ENCODE measurements at regions not wholly inside any gene's neighbourhood (a gene's known extent, or its start where the extent isn't known, plus 50 kb on each side); places are given as distances from the start of the nearest gene placed in this dataset.

DNA sequence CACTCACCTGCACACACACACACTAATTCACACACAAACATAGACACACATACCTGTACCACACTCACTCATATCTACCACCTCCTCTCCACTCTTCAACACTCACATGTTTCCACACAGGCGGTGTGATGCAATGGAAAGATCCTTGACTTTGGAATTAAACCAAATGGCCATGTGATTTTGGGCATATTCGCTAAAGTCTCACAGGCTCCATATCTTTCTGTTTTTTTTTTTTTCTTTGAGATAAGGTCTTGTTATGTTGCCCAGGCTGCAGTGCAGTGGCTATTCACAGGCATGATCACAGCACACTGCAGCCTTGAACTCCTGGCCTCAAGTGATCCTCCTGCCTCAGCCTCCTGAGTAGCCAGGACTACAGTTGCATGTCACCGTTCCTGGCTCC, 91.1 kb upstream of the MEX3C start:
- 81 to 91% methylated on average over 3 of the region's 3 CpGs for WGBS, 2 donors
- H3K36me3 ChIP-seq (ENCODE audit: control insufficient read depth in 4 of 4, insufficient read depth in 4 of 4, low read length in 4 of 4): no peaks in the 10 kb centered on the region
- no peaks in the 10 kb centered on the region for H3K4me1 ChIP-seq (ENCODE audit: control insufficient read depth in 5 of 5, insufficient read depth in 5 of 5, low read length in 5 of 5)
- TF ChIP-seq, protein P1, sequence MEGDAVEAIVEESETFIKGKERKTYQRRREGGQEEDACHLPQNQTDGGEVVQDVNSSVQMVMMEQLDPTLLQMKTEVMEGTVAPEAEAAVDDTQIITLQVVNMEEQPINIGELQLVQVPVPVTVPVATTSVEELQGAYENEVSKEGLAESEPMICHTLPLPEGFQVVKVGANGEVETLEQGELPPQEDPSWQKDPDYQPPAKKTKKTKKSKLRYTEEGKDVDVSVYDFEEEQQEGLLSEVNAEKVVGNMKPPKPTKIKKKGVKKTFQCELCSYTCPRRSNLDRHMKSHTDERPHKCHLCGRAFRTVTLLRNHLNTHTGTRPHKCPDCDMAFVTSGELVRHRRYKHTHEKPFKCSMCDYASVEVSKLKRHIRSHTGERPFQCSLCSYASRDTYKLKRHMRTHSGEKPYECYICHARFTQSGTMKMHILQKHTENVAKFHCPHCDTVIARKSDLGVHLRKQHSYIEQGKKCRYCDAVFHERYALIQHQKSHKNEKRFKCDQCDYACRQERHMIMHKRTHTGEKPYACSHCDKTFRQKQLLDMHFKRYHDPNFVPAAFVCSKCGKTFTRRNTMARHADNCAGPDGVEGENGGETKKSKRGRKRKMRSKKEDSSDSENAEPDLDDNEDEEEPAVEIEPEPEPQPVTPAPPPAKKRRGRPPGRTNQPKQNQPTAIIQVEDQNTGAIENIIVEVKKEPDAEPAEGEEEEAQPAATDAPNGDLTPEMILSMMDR (IDR thresholded peaks at IDR 0.05; ENCODE audit: control extremely low read depth, extremely low read depth): no peak
- H3K9me3 ChIP-seq (ENCODE audit: control insufficient read depth in 4 of 4, insufficient read depth in 3 of 4, low read length in 3 of 4): peaks cover 0 to 3% (median 0%) of the 10 kb centered on the region in 4 donors
- DNase-seq (peak in 2 of 3 donors; percentile 3 to 6), ATAC-seq (ENCODE audit: insufficient read depth, low FRiP score) (no peak)
- H3K9ac ChIP-seq (ENCODE audit: insufficient read depth in 1 of 2, low read length in 2 of 2): no peak overlapping the region
- H3K27ac ChIP-seq (ENCODE audit: low read depth in 1 of 2, low read length in 1 of 2): no peak overlapping the region
- H3K4me3 ChIP-seq: no peak overlapping the region
- H3K27me3 ChIP-seq (ENCODE audit: control insufficient read depth in 3 of 3, insufficient read depth in 3 of 3, low read length in 2 of 3): no peaks in the 10 kb centered on the region

DNA sequence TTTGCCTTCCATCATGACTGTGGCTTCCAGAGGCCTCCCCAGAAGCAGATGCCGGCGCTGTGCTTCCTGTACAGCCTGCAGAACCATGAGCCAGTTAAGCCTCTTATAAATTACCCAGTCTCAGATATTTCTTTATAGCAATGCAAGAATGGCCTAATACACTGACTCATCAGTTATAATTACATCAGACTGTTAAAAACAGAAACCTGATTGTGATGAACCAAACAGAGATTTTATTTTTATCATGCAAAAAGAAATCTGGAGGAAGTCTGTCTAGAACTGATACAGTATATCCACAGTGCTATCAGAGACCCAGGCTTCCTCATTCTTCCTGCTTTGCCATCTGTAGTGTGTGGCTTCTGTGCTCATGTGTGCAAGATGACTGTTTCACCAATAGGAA, 93.4 kb upstream of the MEX3C start:
- WGBS, 2 donors: 52 to 61% methylated on average over 2 of the region's 2 CpGs
- no peak for ATAC-seq (ENCODE audit: insufficient read depth, low FRiP score)
- DNase-seq: no peak
- Histone ChIP-seq H3K4me3 (no peak overlapping the region), H3K9me3 (ENCODE audit: control insufficient read depth in 4 of 4, insufficient read depth in 3 of 4, low read length in 3 of 4) (peaks cover 0 to 3% (median 0%) of the 10 kb centered on the region in 4 donors), H3K9ac (ENCODE audit: insufficient read depth in 1 of 2, low read length in 2 of 2) (no peak overlapping the region), H3K27ac (ENCODE audit: low read depth in 1 of 2, low read length in 1 of 2) (no peak overlapping the region), H3K4me1 (ENCODE audit: control insufficient read depth in 5 of 5, insufficient read depth in 5 of 5, low read length in 5 of 5) (no peaks in the 10 kb centered on the region), H3K36me3 (ENCODE audit: control insufficient read depth in 4 of 4, insufficient read depth in 4 of 4, low read length in 4 of 4) (no peaks in the 10 kb centered on the region), H3K27me3 (ENCODE audit: control insufficient read depth in 3 of 3, insufficient read depth in 3 of 3, low read length in 2 of 3) (no peaks in the 10 kb centered on the region)
- TF ChIP-seq, protein P1 (IDR thresholded peaks at IDR 0.05; ENCODE audit: control extremely low read depth, extremely low read depth): no peak

DNA sequence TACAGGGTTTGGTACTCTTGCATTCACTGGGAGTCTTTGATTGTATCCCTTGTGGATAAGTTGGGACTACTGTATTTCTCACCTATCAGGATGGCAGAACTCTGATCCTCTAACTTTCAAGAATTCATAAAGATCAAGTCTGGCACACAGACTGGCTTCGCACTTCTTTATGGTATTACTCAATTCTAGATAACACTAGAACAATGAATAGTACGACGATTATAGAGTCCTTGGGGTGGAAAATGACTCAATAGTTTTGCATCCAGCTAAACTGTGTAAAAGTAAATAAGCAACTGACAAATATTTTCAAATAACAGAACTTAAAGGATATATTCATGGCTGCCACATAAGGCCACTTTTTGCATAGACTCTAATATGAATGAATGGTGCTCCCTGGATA, 103.4 kb upstream of the MEX3C start:
- H3K9me3 ChIP-seq (ENCODE audit: control insufficient read depth in 4 of 4, insufficient read depth in 3 of 4, low read length in 3 of 4): peaks cover 0 to 5% (median 0%) of the 10 kb centered on the region in 4 donors
- no peaks in the 10 kb centered on the region for H3K27me3 ChIP-seq (ENCODE audit: control insufficient read depth in 3 of 3, insufficient read depth in 3 of 3, low read length in 2 of 3)
- 74 to 95% methylated on average over 3 of the region's 3 CpGs for WGBS, 2 donors
- H3K36me3 ChIP-seq (ENCODE audit: control insufficient read depth in 4 of 4, insufficient read depth in 4 of 4, low read length in 4 of 4): no peaks in the 10 kb centered on the region
- ATAC-seq (ENCODE audit: insufficient read depth, low FRiP score) (no peak), DNase-seq (no peak)
- TF ChIP-seq, protein P1 (IDR thresholded peaks at IDR 0.05; ENCODE audit: control extremely low read depth, extremely low read depth): no peak
- H3K9ac ChIP-seq (ENCODE audit: insufficient read depth in 1 of 2, low read length in 2 of 2): no peak overlapping the region
- no peak overlapping the region for H3K27ac ChIP-seq (ENCODE audit: low read depth in 1 of 2, low read length in 1 of 2)
- no peaks in the 10 kb centered on the region for H3K4me1 ChIP-seq (ENCODE audit: control insufficient read depth in 5 of 5, insufficient read depth in 5 of 5, low read length in 5 of 5)
- no peak overlapping the region for H3K4me3 ChIP-seq

DNA sequence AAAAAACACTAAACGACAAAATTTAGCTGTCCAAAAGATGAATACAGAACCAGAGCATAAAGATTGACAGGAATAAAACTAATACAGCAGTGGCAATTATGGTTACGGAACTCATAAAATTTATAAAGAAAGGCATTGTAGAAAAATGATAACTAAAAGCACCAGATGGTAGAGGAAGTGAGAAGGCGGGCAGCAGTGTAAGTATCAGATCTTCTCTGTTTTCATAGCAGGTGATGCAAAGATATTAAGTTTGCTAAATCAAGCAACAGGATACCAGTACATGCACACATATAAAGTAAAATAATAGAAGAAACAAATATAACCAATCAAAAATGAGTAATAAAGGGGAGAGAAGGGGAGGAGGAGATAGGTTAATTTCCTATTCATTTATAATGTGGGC, 103.9 kb upstream of the MEX3C start:
- DNase-seq (no peak), ATAC-seq (ENCODE audit: insufficient read depth, low FRiP score) (no peak)
- Histone ChIP-seq H3K27ac (ENCODE audit: low read depth in 1 of 2, low read length in 1 of 2) (no peak overlapping the region), H3K9me3 (ENCODE audit: control insufficient read depth in 4 of 4, insufficient read depth in 3 of 4, low read length in 3 of 4) (peaks cover 0 to 5% (median 0%) of the 10 kb centered on the region in 4 donors), H3K9ac (ENCODE audit: insufficient read depth in 1 of 2, low read length in 2 of 2) (no peak overlapping the region), H3K4me1 (ENCODE audit: control insufficient read depth in 5 of 5, insufficient read depth in 5 of 5, low read length in 5 of 5) (no peaks in the 10 kb centered on the region), H3K4me3 (no peak overlapping the region), H3K27me3 (ENCODE audit: control insufficient read depth in 3 of 3, insufficient read depth in 3 of 3, low read length in 2 of 3) (no peaks in the 10 kb centered on the region), H3K36me3 (ENCODE audit: control insufficient read depth in 4 of 4, insufficient read depth in 4 of 4, low read length in 4 of 4) (no peaks in the 10 kb centered on the region)
- TF ChIP-seq, protein P1 (IDR thresholded peaks at IDR 0.05; ENCODE audit: control extremely low read depth, extremely low read depth): no peak
- WGBS, 2 donors: 90 to 95% methylated on average over 3 of the region's 3 CpGs

All from lung (tissue), 11 donors.